Gastroesophageal sphincter (tissue), 4 donors: ENCODE measurements at regions not wholly inside any gene's neighbourhood (a gene's known extent, or its start where the extent isn't known, plus 50 kb on each side); places are given as distances from the start of the nearest gene placed in this dataset.

Experiments used
- ATAC-seq: fragments of 150-250 bp; one replicate; pipeline ENCODE4 v1.9.1; 2016; ENCODE audit warnings: mild to moderate bottlenecking, moderate library complexity
- H3K27ac ChIP-seq, 4 donors: fragments of 200-600 bp; sonication (generic) in 3 of 4; 1 replicate in 3 of 4; 2 replicates in 1 of 4; pipeline ENCODE4 v1.5.1; 2016 to 2019
- H3K27me3 ChIP-seq: fragments of 200-600 bp; sonication (generic); one replicate; pipeline ENCODE4 v1.5.1; 2019
- H3K36me3 ChIP-seq, 2 donors: fragments of 200-600 bp; sonication (generic); one replicate each; pipeline ENCODE4 v1.5.1; 2019; ENCODE audit warnings: control low read depth in 1 of 2
- H3K4me1 ChIP-seq, 3 donors: fragments of 200-600 bp; sonication (generic); 1 replicate in 2 of 3; 2 replicates in 1 of 3; pipeline ENCODE4 v1.5.1; 2016 to 2019; ENCODE audit warnings: control low read depth in 2 of 3
- H3K4me3 ChIP-seq, 2 donors: fragments of 200-600 bp; sonication (generic); one replicate each; pipeline ENCODE4 v1.5.1; 2019; ENCODE audit warnings: mild to moderate bottlenecking in 1 of 2, moderate library complexity in 1 of 2
- H3K9me3 ChIP-seq, 3 donors: fragments of 200-600 bp; sonication (generic); one replicate each; pipeline ENCODE4 v1.5.1; 2017 to 2019; ENCODE audit warnings: control low read depth in 2 of 3
- EP300 ChIP-seq: sonication (generic); formaldehyde crosslinking; IDR thresholded peaks from one replicate; pipeline ENCODE4 v1.6.1; 2017; ENCODE audit warnings: antibody characterized with exemption, mild to moderate bottlenecking
- POLR2A ChIP-seq, 2 donors: fragments of 450-650 bp; IDR thresholded peaks; one replicate each; pipeline ENCODE4 v1.6.1; 2017; ENCODE audit warnings: antibody characterized with exemption in 2 of 2, mild to moderate bottlenecking in 2 of 2, moderate library complexity in 1 of 2
- POLR2AphosphoS5 ChIP-seq: sonication (generic); formaldehyde crosslinking; IDR thresholded peaks from one replicate; pipeline ENCODE4 v1.6.1; 2017; ENCODE audit warnings: antibody characterized with exemption
- WGBS, 2 donors: methylation state at CpG; one replicate each; pipeline ENCODE4 v1.1.5; 2018; ENCODE audit warnings: low coverage in 1 of 2; 5-methylcytosine and 5-hydroxymethylcytosine counted together
- TF ChIP-seq, protein P1 (sequence below), 4 experiments: fragments of 200-600 bp in 2 of 4; fragments of 450-650 bp in 2 of 4; sonication (generic) in 1 of 4; IDR thresholded peaks; one replicate each; pipeline ENCODE4 v1.5.1; 2017 to 2019; ENCODE audit warnings: antibody characterized with exemption in 4 of 4, mild to moderate bottlenecking in 2 of 4, moderate library complexity in 2 of 4

DNA sequence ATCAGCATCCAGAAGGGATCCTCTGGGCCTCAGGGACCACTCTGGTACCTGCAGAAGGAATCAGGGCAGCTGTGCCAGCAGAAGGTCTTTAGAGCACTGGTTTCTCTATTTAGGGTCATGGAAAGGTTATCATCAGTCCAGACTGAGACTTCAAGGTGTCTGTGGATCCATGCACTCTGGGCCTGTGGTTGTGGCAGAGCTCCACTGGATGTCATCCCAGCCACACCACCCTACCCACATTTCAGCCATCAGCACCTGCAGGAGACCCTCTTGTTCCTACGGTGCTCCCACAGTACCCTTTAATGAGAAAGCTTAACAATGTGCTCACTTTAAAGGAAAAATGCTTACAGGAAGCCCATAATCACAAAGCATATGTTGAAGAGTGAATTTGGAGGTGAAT, 603.4 kb upstream of the CCDC54 start:
- H3K27me3 ChIP-seq = no peaks in the 10 kb centered on the region
- 100% methylated on average over 1 of the region's 1 CpG for WGBS, 2 donors
- H3K9me3 ChIP-seq = no peaks in the 10 kb centered on the region
- H3K4me3 ChIP-seq = no peak overlapping the region
- H3K36me3 ChIP-seq = no peaks in the 10 kb centered on the region
- H3K4me1 ChIP-seq = no peaks in the 10 kb centered on the region
- no peak overlapping the region for H3K27ac ChIP-seq
- ATAC-seq = no peak
- TF ChIP-seq POLR2AphosphoS5 (no peak), EP300 (no peak), POLR2A (IDR thresholded peaks at IDR 0.05) (no peak)
- TF ChIP-seq, protein P1, sequence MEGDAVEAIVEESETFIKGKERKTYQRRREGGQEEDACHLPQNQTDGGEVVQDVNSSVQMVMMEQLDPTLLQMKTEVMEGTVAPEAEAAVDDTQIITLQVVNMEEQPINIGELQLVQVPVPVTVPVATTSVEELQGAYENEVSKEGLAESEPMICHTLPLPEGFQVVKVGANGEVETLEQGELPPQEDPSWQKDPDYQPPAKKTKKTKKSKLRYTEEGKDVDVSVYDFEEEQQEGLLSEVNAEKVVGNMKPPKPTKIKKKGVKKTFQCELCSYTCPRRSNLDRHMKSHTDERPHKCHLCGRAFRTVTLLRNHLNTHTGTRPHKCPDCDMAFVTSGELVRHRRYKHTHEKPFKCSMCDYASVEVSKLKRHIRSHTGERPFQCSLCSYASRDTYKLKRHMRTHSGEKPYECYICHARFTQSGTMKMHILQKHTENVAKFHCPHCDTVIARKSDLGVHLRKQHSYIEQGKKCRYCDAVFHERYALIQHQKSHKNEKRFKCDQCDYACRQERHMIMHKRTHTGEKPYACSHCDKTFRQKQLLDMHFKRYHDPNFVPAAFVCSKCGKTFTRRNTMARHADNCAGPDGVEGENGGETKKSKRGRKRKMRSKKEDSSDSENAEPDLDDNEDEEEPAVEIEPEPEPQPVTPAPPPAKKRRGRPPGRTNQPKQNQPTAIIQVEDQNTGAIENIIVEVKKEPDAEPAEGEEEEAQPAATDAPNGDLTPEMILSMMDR (IDR thresholded peaks at IDR 0.05) = no peak

DNA sequence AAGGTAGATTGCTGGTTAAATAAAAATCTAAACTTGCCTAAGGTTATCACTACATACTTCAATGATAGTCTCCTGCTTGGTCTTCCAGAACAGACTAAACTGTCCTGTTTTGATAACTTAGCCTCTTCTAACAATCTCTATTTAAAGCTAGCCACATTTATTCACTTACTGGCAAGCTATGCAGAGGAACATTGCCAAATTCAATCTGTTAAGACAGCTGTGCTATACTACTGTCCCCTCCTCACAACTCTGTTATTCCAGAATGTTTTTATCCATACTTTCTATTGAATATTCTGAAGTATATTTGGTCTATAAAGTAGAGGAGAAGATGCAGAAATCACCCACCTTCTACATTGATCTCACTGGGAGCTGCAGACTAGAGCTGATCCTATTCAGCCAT, 594.0 kb upstream of the CCDC54 start:
- H3K27ac ChIP-seq = no peak overlapping the region
- no peak for ATAC-seq
- no peaks in the 10 kb centered on the region for H3K36me3 ChIP-seq
- no peaks in the 10 kb centered on the region for H3K4me1 ChIP-seq
- TF ChIP-seq, protein P1 (IDR thresholded peaks at IDR 0.05) = no peak
- TF ChIP-seq POLR2AphosphoS5 = no peak
- no peak for TF ChIP-seq POLR2A (IDR thresholded peaks at IDR 0.05)
- no peak for TF ChIP-seq EP300
- H3K9me3 ChIP-seq = no peaks in the 10 kb centered on the region
- H3K4me3 ChIP-seq = no peak overlapping the region
- no peaks in the 10 kb centered on the region for H3K27me3 ChIP-seq

DNA sequence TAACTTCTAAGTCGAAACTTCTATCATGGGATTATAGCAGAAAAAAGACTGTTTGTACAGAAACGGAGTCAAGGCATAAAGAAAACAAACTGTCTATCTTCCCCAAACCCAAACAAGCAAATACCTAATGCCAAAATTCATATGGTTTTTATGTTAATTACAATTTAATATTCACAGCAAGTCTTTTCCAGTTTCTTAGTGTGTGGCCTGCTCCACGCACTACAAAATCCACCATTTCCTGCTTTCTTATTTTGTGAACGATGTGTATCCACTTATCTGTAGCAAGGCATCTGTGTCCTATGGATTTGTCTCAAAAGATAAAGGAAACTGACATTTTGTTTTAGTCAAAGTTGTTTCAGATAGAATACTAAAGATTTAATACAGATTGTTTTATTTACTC, 588.0 kb upstream of the CCDC54 start:
- ATAC-seq = no peak
- Histone ChIP-seq H3K36me3 (no peaks in the 10 kb centered on the region), H3K27me3 (no peaks in the 10 kb centered on the region), H3K4me3 (no peak overlapping the region), H3K9me3 (no peaks in the 10 kb centered on the region), H3K27ac (no peak overlapping the region), H3K4me1 (no peaks in the 10 kb centered on the region)
- TF ChIP-seq, protein P1 (IDR thresholded peaks at IDR 0.05) = no peak
- TF ChIP-seq POLR2AphosphoS5 (no peak), EP300 (no peak), POLR2A (IDR thresholded peaks at IDR 0.05) (no peak)
- 61 to 77% methylated on average over 4 of the region's 4 CpGs for WGBS, 2 donors

DNA sequence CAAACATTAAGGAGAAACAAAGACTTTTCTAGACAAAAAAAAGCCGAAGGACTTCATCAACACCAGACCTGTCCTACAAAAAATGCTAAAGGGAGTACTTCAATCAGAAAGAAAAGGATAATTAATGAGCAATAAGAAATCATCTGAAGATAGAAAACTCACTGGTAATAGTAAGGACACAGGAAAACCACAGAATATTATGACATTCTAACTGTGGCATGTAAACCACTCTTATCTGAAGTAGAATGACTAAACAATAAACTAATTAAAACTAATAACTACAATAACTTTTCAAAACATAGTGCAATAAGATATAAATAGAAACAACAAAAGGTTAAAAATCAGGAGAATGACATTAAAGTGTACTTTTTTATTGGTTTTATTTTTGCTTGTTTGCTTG, 584.5 kb upstream of the CCDC54 start:
- Histone ChIP-seq H3K4me3 (no peak overlapping the region), H3K4me1 (no peaks in the 10 kb centered on the region), H3K27me3 (no peaks in the 10 kb centered on the region), H3K27ac (no peak overlapping the region), H3K9me3 (no peaks in the 10 kb centered on the region), H3K36me3 (no peaks in the 10 kb centered on the region)
- no peak for ATAC-seq
- no peak for TF ChIP-seq POLR2A (IDR thresholded peaks at IDR 0.05)
- TF ChIP-seq, protein P1 (IDR thresholded peaks at IDR 0.05) = no peak
- TF ChIP-seq POLR2AphosphoS5 = no peak
- no peak for TF ChIP-seq EP300
- 92 to 100% methylated on average over 1 of the region's 1 CpG for whole genome bisulfite sequencing, 2 donors

DNA sequence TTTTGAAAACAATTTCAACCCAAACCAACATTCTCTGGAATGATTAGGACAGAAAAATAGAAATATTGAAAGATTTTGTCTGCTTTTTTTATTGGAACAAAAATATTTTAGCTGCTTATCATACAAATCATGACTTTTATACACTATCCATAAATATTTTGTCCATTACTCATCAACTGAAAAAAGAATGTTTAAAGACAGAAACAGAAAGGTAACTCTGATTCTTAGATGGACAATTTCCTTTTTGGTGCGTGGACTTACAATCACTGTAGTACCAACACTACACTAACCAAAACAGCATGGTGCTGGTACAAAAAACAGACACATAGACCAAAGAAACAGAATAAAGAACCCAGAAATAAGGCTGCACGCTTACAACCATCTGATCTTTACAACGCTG, 582.8 kb upstream of the CCDC54 start:
- no peak overlapping the region for H3K4me3 ChIP-seq
- no peak overlapping the region for H3K27ac ChIP-seq
- ATAC-seq = no peak
- no peaks in the 10 kb centered on the region for H3K4me1 ChIP-seq
- no peaks in the 10 kb centered on the region for H3K27me3 ChIP-seq
- WGBS, 2 donors = 100% methylated on average over 3 of the region's 3 CpGs
- H3K36me3 ChIP-seq = no peaks in the 10 kb centered on the region
- no peak for TF ChIP-seq POLR2AphosphoS5
- TF ChIP-seq, protein P1 (IDR thresholded peaks at IDR 0.05) = no peak
- no peak for TF ChIP-seq EP300
- no peaks in the 10 kb centered on the region for H3K9me3 ChIP-seq
